MM.1S (cell line): ENCODE measurements at regions not wholly inside any gene's neighbourhood (a gene's known extent, or its start where the extent isn't known, plus 50 kb on each side); places are given as distances from the start of the nearest gene placed in this dataset.

ENCODE experiments used
- CTCF ChIP-seq: fragments of 300-600 bp; sonication (generic); IDR thresholded peaks from 2 replicates; pipeline ENCODE4 v1.5.1; 2016; ENCODE audit warnings: antibody characterized with exemption, low read length, mixed read lengths
- EZH2 ChIP-seq: fragments of 300-600 bp; sonication (generic); optimal IDR thresholded peaks from 2 replicates; pipeline ENCODE3; 2017; ENCODE audit warnings: low read depth, mild to moderate bottlenecking, antibody characterized with exemption, low read length, mixed read lengths
- EZH2phosphoT487 ChIP-seq: fragments of 300-600 bp; sonication (generic); IDR thresholded peaks from 2 replicates; pipeline ENCODE4 v1.6.1; 2018; ENCODE audit warnings: antibody characterized with exemption, low read length

- TF ChIP-seq CTCF (no peak), EZH2phosphoT487 (no peak), EZH2 (no peak)
Measured at GRCh38 chr16:35741546-35741945, 2282.1 kb downstream of the TP53TG3F start.
